GM11168 (cell line): ENCODE measurements at regions not wholly inside any gene's neighbourhood (a gene's known extent, or its start where the extent isn't known, plus 50 kb on each side); places are given as distances from the start of the nearest gene placed in this dataset.
"Not testable (repeated sequence)": the region's sequence is repeated elsewhere in the genome, so short reads cannot be mapped to it uniquely, and the experiment has no call there.

Source experiments
- in situ Hi-C: fragments of 300-500 bp; cut with MboI; formaldehyde crosslinking; loops from one replicate; pipeline ENCODE4 v1.12.0; 2022; ENCODE audit warnings: low sequenced_read_pairs; ENCODE audit not compliant: unreplicated experiment

GRCh38 chr7:67455508-67455907, 458.9 kb downstream of the TYW1 start:
- in situ Hi-C loops, result no loop called here

GRCh38 chr7:67462781-67463191, 466.2 kb downstream of the TYW1 start:
- in situ Hi-C loops, result no loop called here

GRCh38 chr7:67463316-67463715, 466.7 kb downstream of the TYW1 start:
- in situ Hi-C loops, result no loop called here

- in situ Hi-C loops, result no loop called here
These were observed 467.4 kb downstream of the TYW1 start for GRCh38 chr7:67463983-67464382.

- in situ Hi-C loops, result no loop called here
These were observed 469.5 kb downstream of the TYW1 start for GRCh38 chr7:67466109-67466508.

GRCh38 chr7:67470256-67470751, 473.7 kb downstream of the TYW1 start:
- in situ Hi-C loops, result no loop called here

GRCh38 chr7:67475293-67475692, 478.7 kb downstream of the TYW1 start:
- in situ Hi-C loops, result no loop called here

GRCh38 chr7:67478066-67478465, 481.4 kb downstream of the TYW1 start:
- in situ Hi-C loops, result no loop called here

- in situ Hi-C loops, result no loop called here
These were observed 487.7 kb downstream of the TYW1 start for GRCh38 chr7:67484244-67484751.

GRCh38 chr7:67486401-67486800, 489.8 kb downstream of the TYW1 start:
- in situ Hi-C loops, result no loop called here

- in situ Hi-C loops, result no loop called here
These were observed 490.7 kb downstream of the TYW1 start for GRCh38 chr7:67487316-67487715.

- in situ Hi-C loops, result no loop called here
These were observed 493.2 kb downstream of the TYW1 start for GRCh38 chr7:67489881-67490280.

- in situ Hi-C loops, result no loop called here
These were observed 496.7 kb downstream of the TYW1 start for GRCh38 chr7:67493366-67493765.

GRCh38 chr7:67496589-67496988, 500.0 kb downstream of the TYW1 start:
- in situ Hi-C loops, result no loop called here

GRCh38 chr7:67497914-67498313, 501.3 kb downstream of the TYW1 start:
- in situ Hi-C loops, result not testable (repeated sequence)

GRCh38 chr7:67502929-67503328, 506.3 kb downstream of the TYW1 start:
- in situ Hi-C loops, result no loop called here

GRCh38 chr7:67505449-67505848, 508.8 kb downstream of the TYW1 start:
- in situ Hi-C loops, result no loop called here

- in situ Hi-C loops, result no loop called here
These were observed 515.8 kb downstream of the TYW1 start for GRCh38 chr7:67512481-67512880.

- in situ Hi-C loops, result no loop called here
These were observed 521.9 kb downstream of the TYW1 start for GRCh38 chr7:67518580-67518979.

- in situ Hi-C loops, result no loop called here
These were observed 522.5 kb downstream of the TYW1 start for GRCh38 chr7:67519171-67519570.

GRCh38 chr7:67522504-67522903, 525.9 kb downstream of the TYW1 start:
- in situ Hi-C loops, result no loop called here

- in situ Hi-C loops, result no loop called here
These were observed 527.1 kb downstream of the TYW1 start for GRCh38 chr7:67523713-67524112.

- in situ Hi-C loops, result no loop called here
These were observed 529.0 kb downstream of the TYW1 start for GRCh38 chr7:67525588-67525987.
